Colon (tissue), 2 donors: ENCODE measurements at regions not wholly inside any gene's neighbourhood (a gene's known extent, or its start where the extent isn't known, plus 50 kb on each side); places are given as distances from the start of the nearest gene placed in this dataset.
A peak's percentile ranks its signal among the peaks of the same experiment; 100 is the strongest.

ENCODE experiments used
- FAIRE-seq: peaks from 2 replicates; lab custom pipeline; 2012; peaks lifted over from hg19 to GRCh38; lab: Jason Lieb, UNC
- donor health status: control.
- donor health status: control.

DNA sequence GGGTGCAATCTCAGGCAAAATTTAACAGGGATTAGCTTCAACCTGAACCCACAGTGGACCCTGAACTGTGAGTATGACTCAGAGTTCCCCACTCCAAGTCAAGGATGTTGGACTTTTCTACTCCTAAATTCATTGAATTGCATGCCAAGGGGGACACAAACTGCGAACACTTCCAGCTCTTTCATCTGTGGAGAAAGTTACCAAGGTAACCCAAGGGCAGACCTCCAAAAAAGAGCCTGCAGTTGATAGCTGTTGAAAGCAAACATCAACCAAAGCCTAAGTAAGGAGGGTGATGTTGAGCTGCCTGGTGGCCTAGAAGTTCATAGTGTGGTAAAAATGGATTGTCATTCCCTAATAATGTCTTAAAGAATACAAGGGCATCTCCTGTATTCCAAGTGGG lies 1242.9 kb downstream of the C4orf33 start:
- no peak for FAIRE-seq

- no peak for FAIRE-seq
These were observed 1253.8 kb downstream of the C4orf33 start for GRCh38 chr4:130349745-130350144.

DNA sequence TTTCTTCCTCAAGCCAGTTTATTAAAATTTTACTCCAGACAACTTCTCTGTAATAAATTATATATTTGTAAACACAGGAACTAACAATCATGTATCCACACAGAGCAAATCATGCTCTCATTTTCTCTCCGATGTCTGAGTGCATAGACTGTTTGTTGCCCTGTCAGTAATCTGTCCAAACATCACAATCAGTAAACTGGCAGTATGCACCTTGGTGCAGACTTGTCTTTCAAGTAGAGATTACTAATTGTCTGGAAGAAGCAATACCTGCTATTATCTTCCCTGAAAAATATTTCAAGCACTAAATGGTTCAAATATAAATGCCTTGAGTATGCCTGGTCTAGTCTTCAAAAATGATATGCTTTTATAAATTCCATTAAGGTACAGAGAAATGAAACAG lies 1260.9 kb downstream of the C4orf33 start:
- FAIRE-seq: no peak

DNA sequence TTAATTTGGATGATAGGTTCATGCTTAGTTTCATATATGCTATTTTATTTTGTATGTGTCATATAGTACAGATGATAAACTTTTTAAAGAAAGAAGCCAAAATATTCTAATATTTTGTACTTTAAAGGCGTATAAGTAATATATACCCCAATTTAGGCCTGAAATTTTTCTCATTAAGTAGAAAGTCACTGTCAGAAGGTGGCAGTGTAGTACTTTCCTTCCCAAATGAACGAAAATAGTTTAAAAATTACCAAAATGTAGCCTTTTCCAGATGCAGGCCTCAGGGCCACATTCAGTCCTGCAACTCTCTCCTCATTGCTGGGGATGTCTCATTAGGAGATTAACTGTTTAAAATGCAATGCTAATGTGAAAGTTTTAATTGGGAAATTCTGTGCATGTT lies 1263.6 kb downstream of the C4orf33 start:
- no peak for FAIRE-seq

DNA sequence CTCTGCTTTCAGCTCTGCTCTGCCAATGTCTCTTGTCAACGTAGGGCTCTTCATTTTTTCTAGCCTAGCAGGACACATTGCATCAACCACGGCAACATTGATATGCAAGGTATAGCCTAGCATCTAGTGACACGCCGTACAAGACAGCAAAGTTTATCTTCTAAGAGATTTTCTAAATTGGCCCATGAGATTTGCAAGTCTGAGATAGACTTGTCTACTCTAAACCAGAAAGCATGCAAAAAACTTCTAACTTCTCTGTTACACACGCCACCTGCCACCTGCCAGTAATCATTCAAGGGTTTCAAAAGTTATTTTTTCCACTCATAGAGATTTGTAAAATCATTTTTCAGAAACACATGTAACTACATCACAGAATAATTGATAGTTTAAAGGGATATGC lies 1265.7 kb downstream of the C4orf33 start:
- FAIRE-seq: no peak

GRCh38 chr4:130368668-130369067 lies 1272.7 kb downstream of the C4orf33 start:
- FAIRE-seq: no peak

DNA sequence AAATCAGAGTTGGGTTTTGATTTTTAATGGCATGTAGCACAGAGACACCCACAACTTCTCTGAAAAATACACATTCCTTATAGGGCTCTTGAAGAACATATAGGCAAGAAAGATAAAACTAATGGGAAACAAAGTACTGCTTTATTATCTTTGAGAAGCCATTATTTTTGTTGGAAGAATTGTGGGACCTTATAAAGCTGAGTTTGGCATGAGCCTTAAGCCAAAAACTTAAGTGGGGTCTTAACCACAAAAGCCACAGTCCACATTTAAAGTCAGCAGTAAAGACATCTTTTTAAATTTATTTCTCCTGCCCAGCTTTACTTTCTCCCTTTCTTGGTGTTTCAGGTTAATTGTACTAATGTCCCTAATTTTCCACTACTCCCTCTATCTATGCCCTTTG lies 1297.3 kb downstream of the C4orf33 start:
- FAIRE-seq: no peak

DNA sequence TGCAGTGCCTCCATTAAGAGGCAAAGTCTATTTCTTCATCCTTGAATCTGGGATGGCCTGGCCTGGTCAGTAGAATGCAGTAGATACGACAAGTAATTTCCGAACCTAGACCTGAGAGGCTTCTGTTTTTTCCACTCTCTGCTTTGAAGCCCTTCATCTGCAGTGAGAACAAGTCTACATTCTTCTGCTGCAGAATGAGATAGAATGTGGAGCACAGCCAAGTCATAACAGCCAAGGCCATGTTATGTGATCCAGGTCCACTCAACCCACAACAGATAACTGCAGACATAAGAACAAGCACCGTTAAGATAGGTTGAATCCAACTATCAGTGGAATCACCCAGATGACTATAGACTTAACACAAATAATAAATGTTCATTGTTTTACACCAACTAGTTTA lies 1297.7 kb downstream of the C4orf33 start:
- FAIRE-seq: no peak

- no peak for FAIRE-seq
These were observed 1299.9 kb downstream of the C4orf33 start for GRCh38 chr4:130395871-130396270.

DNA sequence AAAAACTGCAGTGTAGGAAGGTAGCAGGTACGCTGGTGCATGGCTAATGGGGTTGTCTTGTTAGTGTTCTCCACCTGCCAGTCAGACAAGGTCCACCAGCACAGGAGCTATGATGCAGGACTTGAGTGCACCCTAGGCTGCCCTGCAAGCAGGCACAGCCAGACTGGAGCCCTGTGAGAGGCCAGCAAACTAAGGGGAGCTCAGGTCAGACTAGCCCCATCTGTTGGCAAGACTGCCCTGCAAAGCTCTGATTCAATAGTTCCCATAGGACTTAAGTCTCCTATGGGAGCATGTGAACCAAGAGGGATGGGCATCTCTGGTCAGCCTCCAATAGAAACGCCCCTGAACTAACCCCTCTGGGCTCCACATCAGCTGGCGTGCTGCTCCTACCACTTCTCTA lies 1307.3 kb downstream of the C4orf33 start:
- no peak for FAIRE-seq

DNA sequence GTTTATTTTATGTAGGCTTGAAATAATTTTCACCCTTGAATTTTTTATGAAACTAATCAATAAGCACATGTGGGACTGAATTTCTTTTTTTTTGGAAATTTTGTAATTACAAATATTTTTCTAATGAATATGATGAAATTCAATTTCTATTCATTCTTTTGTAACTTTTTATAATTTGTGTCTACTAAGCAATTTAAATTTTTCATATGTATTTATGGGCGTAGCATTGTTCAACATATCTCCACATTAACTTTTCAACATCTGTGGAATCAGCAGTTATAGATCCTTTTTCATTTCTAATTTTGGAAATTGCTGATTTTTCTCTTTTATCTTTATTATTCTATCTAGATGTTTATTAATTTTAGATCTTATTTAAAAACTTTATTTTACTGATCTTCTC lies 1320.3 kb downstream of the C4orf33 start:
- no peak for FAIRE-seq

DNA sequence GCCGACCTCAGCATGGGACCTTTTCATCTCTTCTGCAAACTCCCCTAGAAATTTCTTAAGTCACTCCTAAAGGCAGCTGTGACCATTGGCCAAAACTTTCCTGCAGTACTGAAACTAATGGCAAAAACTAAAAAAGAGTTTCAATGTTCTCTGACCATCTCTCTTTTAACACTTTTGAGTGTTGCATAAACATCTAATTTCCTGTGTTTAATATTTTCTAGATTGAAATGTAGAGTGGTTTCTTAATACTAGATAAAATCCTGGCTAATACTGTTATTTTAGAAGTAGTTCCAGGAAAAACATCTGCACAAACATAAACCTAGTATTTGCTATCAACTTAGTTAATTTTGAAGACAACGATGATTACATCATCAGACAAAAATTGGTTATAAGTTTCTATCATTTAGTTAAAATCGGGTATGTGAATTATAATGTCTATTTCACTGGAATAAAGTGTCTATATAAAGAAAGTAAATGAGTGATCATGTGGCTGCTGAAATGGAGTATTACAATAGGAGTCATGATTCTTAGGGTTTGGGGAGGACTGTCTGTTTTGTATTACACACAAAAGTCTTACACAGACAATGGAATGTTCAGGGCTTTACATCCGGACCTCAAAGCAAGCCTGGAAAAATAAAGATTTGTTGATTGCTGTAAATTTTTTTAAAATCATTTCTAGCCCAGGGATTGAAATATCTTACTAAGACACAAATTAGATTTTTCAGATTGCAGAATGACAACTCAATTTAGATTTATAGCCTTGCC lies 1323.4 kb downstream of the C4orf33 start:
- no peak for FAIRE-seq

GRCh38 chr4:130422261-130422660 lies 1326.3 kb downstream of the C4orf33 start:
- no peak for FAIRE-seq

GRCh38 chr4:130424211-130424610 lies 1328.3 kb downstream of the C4orf33 start:
- FAIRE-seq: no peak

GRCh38 chr4:130432289-130432688 lies 1336.3 kb downstream of the C4orf33 start:
- no peak for FAIRE-seq

- no peak for FAIRE-seq
These were observed 1353.8 kb downstream of the C4orf33 start for GRCh38 chr4:130449741-130450140.

- no peak for FAIRE-seq
These were observed 1372.4 kb downstream of the C4orf33 start for GRCh38 chr4:130468340-130468739.

DNA sequence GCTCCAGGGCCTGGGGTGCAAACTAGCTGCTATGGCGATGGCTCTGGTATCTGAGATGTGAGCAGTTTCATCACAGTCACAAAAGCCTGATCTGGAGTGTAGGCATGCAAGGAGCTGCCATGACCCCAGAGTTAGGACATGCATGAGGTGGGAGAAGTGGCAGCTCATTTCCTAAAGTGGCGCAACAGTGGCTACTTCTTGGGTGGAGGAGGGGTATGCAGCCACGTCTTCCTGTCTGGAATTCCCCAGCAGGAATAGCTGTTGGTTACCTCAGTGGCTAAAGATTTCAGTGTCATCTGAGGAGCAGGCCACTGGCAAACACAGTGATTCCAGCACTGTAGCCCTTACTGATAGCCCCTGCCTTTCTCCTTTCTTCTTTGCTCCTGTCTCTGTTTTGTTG lies 1382.5 kb downstream of the C4orf33 start:
- no peak for FAIRE-seq

DNA sequence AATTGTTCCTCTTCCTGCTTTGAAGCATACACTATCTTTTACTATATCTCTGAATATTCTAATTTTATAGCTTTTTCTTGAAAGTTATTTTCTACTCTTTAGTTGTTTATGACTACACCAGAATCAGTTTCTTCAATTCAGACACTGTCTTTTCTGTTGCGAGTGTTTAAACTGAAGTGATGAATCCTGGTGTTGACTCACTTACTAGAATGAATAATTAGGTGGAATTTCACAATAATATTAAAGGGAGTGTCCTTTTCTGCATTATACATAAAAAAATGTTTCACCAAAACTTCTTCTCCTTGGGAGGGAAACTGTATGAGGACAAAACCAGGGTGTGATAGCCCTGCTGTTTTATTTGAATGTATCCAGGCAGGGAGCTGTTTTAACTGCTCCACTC lies 1383.1 kb downstream of the C4orf33 start:
- FAIRE-seq: no peak

DNA sequence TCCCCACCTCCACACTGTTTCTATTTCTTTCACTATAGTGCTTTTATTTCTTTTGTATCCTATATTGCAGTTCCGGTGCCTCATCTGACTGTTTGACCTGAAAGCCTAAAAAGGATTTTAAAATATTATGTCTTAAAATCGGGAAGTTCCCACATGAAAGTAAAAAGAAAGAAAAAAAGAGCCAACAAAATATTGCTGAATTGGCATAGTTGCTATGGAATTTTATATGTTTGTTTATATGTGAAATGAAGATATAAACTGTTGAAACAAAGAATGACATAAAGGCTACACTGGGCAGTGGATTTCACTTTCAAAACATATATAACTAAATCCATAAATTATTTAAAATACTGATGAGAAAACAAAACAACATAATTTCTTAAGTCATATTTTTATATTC lies 1383.7 kb downstream of the C4orf33 start:
- peak; percentile 24 for FAIRE-seq

DNA sequence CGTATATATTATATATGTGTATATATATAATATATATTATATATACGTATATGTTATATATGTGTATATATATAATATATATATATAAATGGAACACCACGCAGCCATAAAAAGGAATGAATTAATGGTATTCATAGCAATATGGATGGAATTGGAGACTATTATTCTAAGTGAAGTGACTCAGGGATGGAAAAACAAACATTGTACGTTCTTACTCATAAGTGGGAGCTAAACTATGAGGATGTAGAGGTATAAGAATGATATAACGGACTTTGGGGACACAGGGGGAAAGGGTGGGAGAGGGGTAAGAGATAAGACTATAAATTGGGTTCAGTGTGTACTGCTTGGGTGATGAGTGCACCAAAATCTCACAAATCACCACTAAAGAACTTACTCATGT lies 1388.9 kb downstream of the C4orf33 start:
- no peak for FAIRE-seq

GRCh38 chr4:130485371-130485770 lies 1389.4 kb downstream of the C4orf33 start:
- FAIRE-seq: no peak

DNA sequence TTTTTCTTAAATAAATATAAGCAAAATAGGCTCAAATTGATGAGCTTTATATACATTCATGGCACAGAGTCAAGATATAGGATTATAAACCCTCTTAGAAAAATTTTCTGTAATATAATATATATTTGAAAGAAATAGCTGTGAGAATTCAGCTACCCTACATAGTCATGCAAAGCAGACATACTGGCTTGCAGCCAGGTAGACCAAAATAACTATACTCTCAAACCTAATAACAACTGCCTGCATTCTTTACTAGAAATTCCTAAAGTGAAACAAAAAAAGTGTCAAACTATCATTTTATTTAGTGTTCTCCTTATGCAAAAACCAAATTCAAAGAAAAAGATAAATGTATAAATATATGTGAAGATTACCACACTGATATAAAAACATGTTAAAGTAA lies 1390.2 kb downstream of the C4orf33 start:
- no peak for FAIRE-seq

DNA sequence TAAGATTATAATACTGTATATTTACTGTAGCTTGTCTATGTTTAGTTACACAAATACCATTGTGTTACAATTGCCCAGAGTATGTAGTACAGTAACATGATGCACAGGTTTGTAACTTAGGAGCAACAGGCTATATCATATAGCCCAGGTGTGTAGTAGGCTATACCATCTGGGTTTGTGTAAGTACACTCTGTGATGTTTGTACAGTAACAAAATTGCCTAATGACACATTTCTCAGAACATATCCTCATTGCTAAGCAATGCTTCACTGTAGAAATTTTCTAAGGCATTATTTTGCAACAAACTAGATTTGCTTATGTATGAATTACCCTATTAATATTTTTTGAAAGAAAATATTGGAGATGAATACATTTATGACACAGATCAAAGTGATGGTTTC lies 1390.9 kb downstream of the C4orf33 start:
- FAIRE-seq: no peak

- FAIRE-seq: no peak
These were observed 1414.7 kb downstream of the C4orf33 start for GRCh38 chr4:130510661-130511060.
